CD4-positive, alpha-beta T cell treated with Interleukin-17A for 4 hours (primary cell): ENCODE measurements at regions not wholly inside any gene's neighbourhood (a gene's known extent, or its start where the extent isn't known, plus 50 kb on each side); places are given as distances from the start of the nearest gene placed in this dataset.
"Not testable (repeated sequence)": the region's sequence is repeated elsewhere in the genome, so short reads cannot be mapped to it uniquely, and the experiment has no call there.

ENCODE experiments used
- DNase-seq: peaks from one replicate; pipeline ENCODE4 v3.0.0-alpha.2; 2020; ENCODE audit warnings: mixed read lengths

- no peak for DNase-seq
Measured at GRCh38 chr12:67457136-67457535, 188.0 kb downstream of the CAND1 start.

GRCh38 chr12:67457778-67458665 lies 188.9 kb downstream of the CAND1 start:
- DNase-seq, result no peak

GRCh38 chr12:67459173-67459572 lies 189.4 kb upstream of the DYRK2 start:
- no peak for DNase-seq

- no peak for DNase-seq
Measured at GRCh38 chr12:67459578-67459977, 189.0 kb upstream of the DYRK2 start.

- DNase-seq, result no peak
Measured at GRCh38 chr12:67460388-67460787, 188.2 kb upstream of the DYRK2 start.

- DNase-seq, result no peak
Measured at GRCh38 chr12:67468549-67469245, 179.8 kb upstream of the DYRK2 start.

- DNase-seq, result peak; percentile 20
Measured at GRCh38 chr12:67469666-67470065, 178.9 kb upstream of the DYRK2 start.

- no peak for DNase-seq
Measured at GRCh38 chr12:67471810-67472209, 176.7 kb upstream of the DYRK2 start.

- DNase-seq, result no peak
Measured at GRCh38 chr12:67472539-67472938, 176.0 kb upstream of the DYRK2 start.

- no peak for DNase-seq
Measured at GRCh38 chr12:67474934-67475620, 173.5 kb upstream of the DYRK2 start.

- no peak for DNase-seq
Measured at GRCh38 chr12:67475725-67476124, 172.8 kb upstream of the DYRK2 start.

- DNase-seq, result no peak
Measured at GRCh38 chr12:67477681-67478265, 170.8 kb upstream of the DYRK2 start.

- peak; percentile 95 for DNase-seq
Measured at GRCh38 chr12:67482751-67483661, 165.5 kb upstream of the DYRK2 start.

- DNase-seq, result no peak
Measured at GRCh38 chr12:67483871-67484554, 164.5 kb upstream of the DYRK2 start.

GRCh38 chr12:67484791-67485480 lies 163.6 kb upstream of the DYRK2 start:
- peak; percentile 49 for DNase-seq

- no peak for DNase-seq
Measured at GRCh38 chr12:67486671-67487070, 161.9 kb upstream of the DYRK2 start.

GRCh38 chr12:67488349-67488748 lies 160.2 kb upstream of the DYRK2 start:
- not testable (repeated sequence) for DNase-seq

GRCh38 chr12:67489007-67489406 lies 159.5 kb upstream of the DYRK2 start:
- no peak for DNase-seq

- DNase-seq, result no peak
Measured at GRCh38 chr12:67496581-67496980, 152.0 kb upstream of the DYRK2 start.

- no peak for DNase-seq
Measured at GRCh38 chr12:67498991-67499390, 149.6 kb upstream of the DYRK2 start.

- no peak for DNase-seq
Measured at GRCh38 chr12:67501362-67501761, 147.2 kb upstream of the DYRK2 start.
